Mesendoderm (in vitro differentiated cells): ENCODE measurements at regions not wholly inside any gene's neighbourhood (a gene's known extent, or its start where the extent isn't known, plus 50 kb on each side); places are given as distances from the start of the nearest gene placed in this dataset.

ENCODE experiments used
- DNase-seq: peaks from one replicate; pipeline ENCODE4 v3.0.0; 2013
- H2AK5ac ChIP-seq: 2 replicates; pipeline ENCODE4 v1.6.1; 2013; ENCODE audit warnings: low read length, inconsistent platforms
- H2BK120ac ChIP-seq: 2 replicates; pipeline ENCODE4 v1.6.1; 2013; ENCODE audit warnings: low read depth, mild to moderate bottlenecking, low read length, moderate library complexity, mixed read lengths
- H2BK15ac ChIP-seq: replicated peaks from 2 replicates; pipeline ENCODE4 v1.6.1; 2013; ENCODE audit warnings: low read depth, mild to moderate bottlenecking, moderate library complexity
- H2BK5ac ChIP-seq: 2 replicates; pipeline ENCODE4 v1.6.1; 2013; ENCODE audit warnings: low read length, inconsistent platforms
- H3K18ac ChIP-seq: 2 replicates; pipeline ENCODE4 v1.6.1; 2013; ENCODE audit warnings: mild to moderate bottlenecking, low read length, mixed read lengths
- H3K23ac ChIP-seq: one replicate; pipeline ENCODE4 v1.6.1; 2013; ENCODE audit warnings: low read length
- H3K27ac ChIP-seq: 2 replicates; pipeline ENCODE4 v1.5.1; 2013; ENCODE audit warnings: low read depth, mild to moderate bottlenecking, inconsistent platforms, low read length, moderate library complexity
- H3K27me3 ChIP-seq: 2 replicates; pipeline ENCODE4 v1.6.1; 2013; ENCODE audit warnings: low read length, control low read depth, mild to moderate bottlenecking, inconsistent platforms; ENCODE audit not compliant: insufficient read depth, poor library complexity
- H3K36me3 ChIP-seq: 2 replicates; pipeline ENCODE4 v1.6.1; 2013; ENCODE audit warnings: low read length, inconsistent platforms; ENCODE audit not compliant: control insufficient read depth, insufficient read depth
- H3K4ac ChIP-seq: one replicate; pipeline ENCODE4 v1.6.1; 2013; ENCODE audit warnings: low read depth, mild to moderate bottlenecking, low read length, moderate library complexity
- H3K4me1 ChIP-seq: 2 replicates; pipeline ENCODE4 v1.6.1; 2013; ENCODE audit warnings: low read depth, low read length, inconsistent platforms; ENCODE audit not compliant: control insufficient read depth
- H3K4me2 ChIP-seq: 2 replicates; pipeline ENCODE4 v1.6.1; 2013; ENCODE audit warnings: low read length
- H3K4me3 ChIP-seq: 2 replicates; pipeline ENCODE4 v1.5.1; 2013; ENCODE audit warnings: mild to moderate bottlenecking, low read length
- H3K56ac ChIP-seq: one replicate; pipeline ENCODE4 v1.6.1; 2013; ENCODE audit warnings: low read length
- H3K79me1 ChIP-seq: 2 replicates; pipeline ENCODE4 v1.6.1; 2013; ENCODE audit warnings: low read length, inconsistent platforms
- H3K79me2 ChIP-seq: 2 replicates; pipeline ENCODE4 v1.6.1; 2013; ENCODE audit warnings: mild to moderate bottlenecking, low read length; ENCODE audit not compliant: control insufficient read depth, insufficient read depth
- H3K9ac ChIP-seq: 2 replicates; pipeline ENCODE4 v1.6.1; 2013; ENCODE audit warnings: low read length, inconsistent platforms
- H4K5ac ChIP-seq: one replicate; pipeline ENCODE4 v1.6.1; 2013; ENCODE audit warnings: low read length
- H4K8ac ChIP-seq: one replicate; pipeline ENCODE4 v1.6.1; 2013; ENCODE audit warnings: low read depth, mild to moderate bottlenecking, control low read depth, low read length, moderate library complexity
- WGBS: extraction: QIAGEN DNeasy Blood & Tissue Kit; methylation state at CpG from one replicate; pipeline ENCODE4 v1.1.7; 2013; ENCODE audit warnings: low lambda C conversion rate, missing lambda C conversion rate; ENCODE audit not compliant: insufficient coverage; ENCODE audit errors: extremely low coverage; 5-methylcytosine and 5-hydroxymethylcytosine counted together

- H3K4me1 ChIP-seq, result no peaks in the 10 kb centered on the region
- no peak overlapping the region for H2BK120ac ChIP-seq
- no peak overlapping the region for H2AK5ac ChIP-seq
- no peak overlapping the region for H3K4ac ChIP-seq
- H3K9ac ChIP-seq, result no peak overlapping the region
- H3K18ac ChIP-seq, result no peak overlapping the region
- H3K56ac ChIP-seq, result no peak overlapping the region
- no peaks in the 10 kb centered on the region for H3K79me2 ChIP-seq
- H3K36me3 ChIP-seq, result no peaks in the 10 kb centered on the region
- no peak overlapping the region for H2BK15ac ChIP-seq
- H3K27ac ChIP-seq, result no peak overlapping the region
- no peak overlapping the region for H2BK5ac ChIP-seq
- no peak for DNase-seq
- H3K27me3 ChIP-seq, result no peaks in the 10 kb centered on the region
- no peak overlapping the region for H3K4me2 ChIP-seq
- no peak overlapping the region for H3K4me3 ChIP-seq
- no peaks in the 10 kb centered on the region for H3K79me1 ChIP-seq
- no peak overlapping the region for H3K23ac ChIP-seq
- WGBS, result no CpG with 5 or more reads among the region's 8 CpGs
- no peak overlapping the region for H4K8ac ChIP-seq
- H4K5ac ChIP-seq, result no peak overlapping the region
Observed at GRCh38 chr5:168123631-168124528, 167.6 kb upstream of the WWC1 start.

DNA sequence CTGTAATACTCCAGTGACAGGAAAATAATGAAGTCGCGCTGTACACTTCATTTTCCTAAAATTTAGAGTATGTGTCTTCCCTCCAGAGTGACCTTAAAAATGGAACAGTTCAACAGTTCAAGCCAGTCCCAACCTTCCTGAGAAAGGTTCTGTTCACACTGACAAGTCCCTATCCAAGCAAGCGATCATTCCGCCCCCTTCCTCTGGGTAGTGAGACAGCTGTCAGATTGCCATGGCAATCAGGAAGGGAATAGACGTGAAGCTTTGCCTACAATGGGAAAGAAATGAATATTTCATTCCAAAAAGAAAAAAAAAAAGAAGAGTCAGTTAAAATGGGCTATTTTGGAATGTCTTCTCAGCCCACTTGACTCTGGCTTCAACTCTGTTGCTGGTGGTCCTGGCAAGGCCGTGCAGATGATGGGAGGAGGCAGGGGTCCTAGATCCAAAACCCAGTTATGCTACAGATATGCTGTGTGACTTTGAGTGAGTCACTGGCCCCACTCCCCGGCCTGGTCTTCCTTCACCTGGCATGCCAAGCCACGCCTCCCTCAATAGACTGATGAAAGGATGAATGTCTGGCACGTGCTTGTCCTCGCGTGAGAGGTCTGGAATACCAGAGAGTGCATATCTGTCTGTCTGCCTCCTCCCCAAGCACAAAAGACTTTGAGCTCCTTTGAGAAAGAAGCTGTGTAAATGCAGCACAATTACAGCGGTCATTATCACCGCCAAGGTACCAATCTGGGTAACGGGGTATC lies 165.8 kb upstream of the WWC1 start:
- no peak overlapping the region for H3K4ac ChIP-seq
- DNase-seq, result peak; percentile 35
- H3K4me1 ChIP-seq, result no peaks in the 10 kb centered on the region
- no peak overlapping the region for H3K56ac ChIP-seq
- no peak overlapping the region for H3K4me2 ChIP-seq
- WGBS, result no CpG with 5 or more reads among the region's 14 CpGs
- no peak overlapping the region for H3K27ac ChIP-seq
- H3K18ac ChIP-seq, result no peak overlapping the region
- no peak overlapping the region for H3K9ac ChIP-seq
- no peak overlapping the region for H4K5ac ChIP-seq
- H3K79me1 ChIP-seq, result no peaks in the 10 kb centered on the region
- H3K27me3 ChIP-seq, result no peaks in the 10 kb centered on the region
- H2BK15ac ChIP-seq, result no peak overlapping the region
- no peak overlapping the region for H2BK5ac ChIP-seq
- H2AK5ac ChIP-seq, result no peak overlapping the region
- no peak overlapping the region for H3K4me3 ChIP-seq
- H4K8ac ChIP-seq, result no peak overlapping the region
- no peak overlapping the region for H3K23ac ChIP-seq
- no peaks in the 10 kb centered on the region for H3K79me2 ChIP-seq
- no peaks in the 10 kb centered on the region for H3K36me3 ChIP-seq
- H2BK120ac ChIP-seq, result no peak overlapping the region

- H4K5ac ChIP-seq, result no peak overlapping the region
- no peak overlapping the region for H4K8ac ChIP-seq
- no peaks in the 10 kb centered on the region for H3K79me2 ChIP-seq
- H3K4ac ChIP-seq, result no peak overlapping the region
- H2BK15ac ChIP-seq, result no peak overlapping the region
- no peak overlapping the region for H3K27ac ChIP-seq
- no peak overlapping the region for H2BK120ac ChIP-seq
- H3K23ac ChIP-seq, result no peak overlapping the region
- no peak overlapping the region for H3K9ac ChIP-seq
- no peaks in the 10 kb centered on the region for H3K27me3 ChIP-seq
- no peak overlapping the region for H3K56ac ChIP-seq
- H3K4me3 ChIP-seq, result no peak overlapping the region
- no CpG with 5 or more reads among the region's 15 CpGs for WGBS
- no peak overlapping the region for H2AK5ac ChIP-seq
- H3K4me2 ChIP-seq, result no peak overlapping the region
- no peaks in the 10 kb centered on the region for H3K4me1 ChIP-seq
- DNase-seq, result no peak
- no peaks in the 10 kb centered on the region for H3K79me1 ChIP-seq
- no peak overlapping the region for H2BK5ac ChIP-seq
- H3K18ac ChIP-seq, result no peak overlapping the region
- no peaks in the 10 kb centered on the region for H3K36me3 ChIP-seq
Observed at GRCh38 chr5:168126606-168127005, 164.8 kb upstream of the WWC1 start.

GRCh38 chr5:168128111-168128510 lies 163.3 kb upstream of the WWC1 start:
- H2BK120ac ChIP-seq, result no peak overlapping the region
- no peak overlapping the region for H3K56ac ChIP-seq
- H3K4me3 ChIP-seq, result no peak overlapping the region
- no peak overlapping the region for H3K23ac ChIP-seq
- H4K5ac ChIP-seq, result no peak overlapping the region
- no peak overlapping the region for H2AK5ac ChIP-seq
- H3K36me3 ChIP-seq, result no peaks in the 10 kb centered on the region
- no peak overlapping the region for H3K9ac ChIP-seq
- no CpG with 5 or more reads among the region's 7 CpGs for WGBS
- no peaks in the 10 kb centered on the region for H3K27me3 ChIP-seq
- no peak overlapping the region for H3K27ac ChIP-seq
- H3K79me1 ChIP-seq, result no peaks in the 10 kb centered on the region
- H3K18ac ChIP-seq, result no peak overlapping the region
- no peaks in the 10 kb centered on the region for H3K79me2 ChIP-seq
- H2BK15ac ChIP-seq, result no peak overlapping the region
- no peak for DNase-seq
- no peak overlapping the region for H3K4me2 ChIP-seq
- H4K8ac ChIP-seq, result no peak overlapping the region
- H3K4ac ChIP-seq, result no peak overlapping the region
- H2BK5ac ChIP-seq, result no peak overlapping the region
- no peaks in the 10 kb centered on the region for H3K4me1 ChIP-seq

DNA sequence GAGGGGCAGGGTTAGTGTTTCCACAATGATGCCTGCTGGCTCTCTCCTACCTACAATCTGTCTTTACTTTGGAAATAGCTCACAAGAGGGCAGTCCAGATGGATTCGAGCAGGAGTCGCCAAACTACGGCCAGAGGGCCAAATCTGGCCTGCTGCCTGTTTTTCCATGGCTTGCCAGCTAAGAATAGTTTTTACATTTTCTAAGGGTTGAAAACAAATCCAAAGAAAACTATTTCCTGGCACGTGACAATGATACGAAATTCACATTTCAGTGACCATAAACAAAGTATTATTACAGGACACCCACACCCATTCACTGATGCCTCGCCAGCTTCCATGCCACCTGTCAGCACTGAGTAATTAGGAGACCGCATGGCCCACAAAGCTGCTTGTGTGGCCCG lies 162.9 kb upstream of the WWC1 start:
- no peaks in the 10 kb centered on the region for H3K79me2 ChIP-seq
- H2BK15ac ChIP-seq, result no peak overlapping the region
- H3K9ac ChIP-seq, result no peak overlapping the region
- no peak overlapping the region for H3K4me2 ChIP-seq
- H3K27me3 ChIP-seq, result no peaks in the 10 kb centered on the region
- H2AK5ac ChIP-seq, result no peak overlapping the region
- no peak overlapping the region for H2BK5ac ChIP-seq
- H3K36me3 ChIP-seq, result no peaks in the 10 kb centered on the region
- H3K27ac ChIP-seq, result no peak overlapping the region
- H3K18ac ChIP-seq, result no peak overlapping the region
- no peak overlapping the region for H3K56ac ChIP-seq
- no peak overlapping the region for H2BK120ac ChIP-seq
- H4K8ac ChIP-seq, result no peak overlapping the region
- H3K4ac ChIP-seq, result no peak overlapping the region
- no peak for DNase-seq
- no peaks in the 10 kb centered on the region for H3K4me1 ChIP-seq
- no peak overlapping the region for H3K23ac ChIP-seq
- no peak overlapping the region for H4K5ac ChIP-seq
- H3K4me3 ChIP-seq, result no peak overlapping the region
- H3K79me1 ChIP-seq, result no peaks in the 10 kb centered on the region
- WGBS, result no CpG with 5 or more reads among the region's 8 CpGs
